ENCODE measurements at regions not wholly inside any gene's neighbourhood (a gene's known extent, or its start where the extent isn't known, plus 50 kb on each side); places are given as distances from the start of the nearest gene placed in this dataset.

- TF ChIP-seq CHD7 (IDR thresholded peaks at IDR 0.05; ENCODE audit: insufficient replicate concordance, low read length) = no peak
- no peak for TF ChIP-seq SAP30 (IDR thresholded peaks at IDR 0.05; ENCODE audit: insufficient read depth, insufficient replicate concordance, low read length)
- TF ChIP-seq SIRT6 (IDR thresholded peaks at IDR 0.05; ENCODE audit: low read length) = no peak
- no peak for TF ChIP-seq CEBPB (IDR thresholded peaks at IDR 0.05; ENCODE audit: low read depth, low read length)
- no peak for TF ChIP-seq RNF2 (IDR thresholded peaks at IDR 0.05; ENCODE audit: borderline replicate concordance, low read depth, low read length, missing control alignments, poor library complexity, severe bottlenecking)
- no peak for TF ChIP-seq E2F6 (IDR thresholded peaks at IDR 0.05)
- TF ChIP-seq SP2 (IDR thresholded peaks at IDR 0.05; ENCODE audit: low read length) = no peak
- TF ChIP-seq ASH2L (IDR thresholded peaks at IDR 0.05; ENCODE audit: low read length) = no peak
- TF ChIP-seq SRF (IDR thresholded peaks at IDR 0.05; ENCODE audit: low read depth, low read length) = no peak
- no peak for TF ChIP-seq JUND (IDR thresholded peaks at IDR 0.05; ENCODE audit: low read length)
- no peak for TF ChIP-seq GABPA (IDR thresholded peaks at IDR 0.05; ENCODE audit: borderline replicate concordance, insufficient read depth, low read length)
Measured at GRCh38 chr12:21992823-21993222, 51.6 kb upstream of the ABCC9 start (continued).
